H4 (cell line): ENCODE measurements at regions not wholly inside any gene's neighbourhood (a gene's known extent, or its start where the extent isn't known, plus 50 kb on each side); places are given as distances from the start of the nearest gene placed in this dataset.

Experiments
- DNase-seq: peaks from one replicate; pipeline ENCODE4 v3.0.0-alpha.2; 2015; ENCODE audit warnings: low spot score

DNA sequence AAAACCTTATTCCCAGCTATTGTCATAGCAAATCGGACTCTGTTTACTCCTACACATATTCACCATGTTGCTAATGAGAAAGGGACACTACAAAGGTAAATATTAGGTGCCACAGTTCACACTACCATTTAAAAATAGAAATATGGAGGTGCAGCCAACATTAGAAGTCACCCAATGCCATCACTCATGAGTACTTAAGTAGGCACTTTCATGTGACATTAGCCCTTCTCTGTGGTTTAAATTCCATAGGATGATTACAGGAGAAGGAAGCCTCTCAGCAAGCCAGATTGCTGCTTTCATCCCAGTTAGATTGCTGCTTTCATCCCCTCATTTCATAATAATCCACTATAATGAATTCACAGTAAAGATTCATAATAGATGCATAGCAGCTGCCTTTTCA, 376.8 kb upstream of the ALCAM start:
- DNase-seq, result no peak

DNA sequence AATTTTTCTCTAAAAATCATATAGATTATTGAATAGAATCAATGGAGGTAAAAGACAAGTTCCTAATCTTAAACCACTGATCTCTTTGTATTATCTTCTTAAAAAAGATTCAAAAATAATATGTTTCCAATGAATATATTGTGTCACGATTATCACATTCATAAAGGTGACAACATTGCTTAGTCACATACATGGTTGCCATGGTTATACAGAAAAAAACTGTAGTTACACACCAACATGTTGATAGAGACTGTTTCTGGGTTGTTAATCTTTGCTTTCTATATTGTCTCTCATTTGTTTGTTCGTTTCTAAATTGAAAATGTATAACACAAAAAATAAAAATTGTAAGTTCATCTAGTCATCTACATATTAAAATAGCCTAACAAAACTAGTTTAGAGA, 376.0 kb upstream of the ALCAM start:
- DNase-seq, result no peak

DNA sequence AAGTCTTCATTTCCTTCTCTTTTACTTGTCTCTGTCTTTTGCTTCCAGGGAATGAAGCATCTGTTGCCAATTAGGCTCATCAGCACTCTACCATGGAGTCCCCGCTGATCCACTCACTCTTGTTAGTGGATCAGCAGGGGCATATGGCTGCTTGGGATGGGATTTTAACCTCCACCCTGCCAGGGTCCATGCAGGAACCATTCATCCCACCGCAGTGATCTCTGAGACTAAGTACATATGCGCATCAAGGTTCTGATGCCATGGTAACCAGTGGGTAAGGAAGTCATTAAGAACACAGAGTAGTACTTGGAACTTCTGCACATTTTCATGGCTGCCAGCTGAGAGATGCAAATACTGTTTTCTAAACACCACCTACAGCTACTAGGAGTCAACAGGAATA, 374.0 kb upstream of the ALCAM start:
- DNase-seq, result no peak

DNA sequence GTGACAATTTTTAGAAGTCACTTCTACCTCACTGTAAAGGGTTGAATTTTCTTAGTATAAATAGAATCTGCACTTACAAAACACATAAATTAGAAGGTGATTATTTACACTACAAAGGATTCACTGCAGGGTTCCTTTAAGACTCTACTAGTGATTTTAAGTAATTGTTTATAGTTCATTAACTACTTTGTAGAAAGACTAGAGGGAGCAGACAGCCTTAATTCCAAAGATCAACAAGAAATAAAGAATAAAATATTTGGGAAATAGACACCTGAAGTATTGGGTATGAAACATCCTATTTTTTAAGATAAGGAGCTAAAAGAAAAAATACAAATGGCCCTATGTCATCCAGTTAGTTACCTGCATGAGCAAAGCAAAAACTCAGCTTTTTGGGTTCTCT, 360.5 kb upstream of the ALCAM start:
- no peak for DNase-seq

DNA sequence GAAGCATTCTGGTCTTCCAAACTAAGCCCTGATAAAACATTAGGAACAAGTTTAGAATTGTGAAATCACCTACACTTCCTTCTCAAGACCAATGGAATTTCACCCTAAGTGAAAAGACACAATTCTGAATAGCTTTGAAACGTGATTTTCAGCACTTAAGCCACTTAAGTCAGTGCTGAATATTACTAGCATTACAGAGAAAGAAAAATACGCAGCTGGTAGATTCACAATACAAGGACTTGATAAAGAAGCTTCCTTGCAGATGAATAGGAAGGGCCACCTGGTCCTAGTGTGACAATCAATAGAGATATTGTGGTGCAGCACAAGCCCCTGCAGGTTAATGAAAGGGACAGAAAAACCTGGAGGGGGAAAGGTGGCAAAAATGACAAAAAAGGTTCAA, 353.1 kb upstream of the ALCAM start:
- DNase-seq, result no peak

GRCh38 chr3:105014631-105015030, 352.1 kb upstream of the ALCAM start:
- no peak for DNase-seq

DNA sequence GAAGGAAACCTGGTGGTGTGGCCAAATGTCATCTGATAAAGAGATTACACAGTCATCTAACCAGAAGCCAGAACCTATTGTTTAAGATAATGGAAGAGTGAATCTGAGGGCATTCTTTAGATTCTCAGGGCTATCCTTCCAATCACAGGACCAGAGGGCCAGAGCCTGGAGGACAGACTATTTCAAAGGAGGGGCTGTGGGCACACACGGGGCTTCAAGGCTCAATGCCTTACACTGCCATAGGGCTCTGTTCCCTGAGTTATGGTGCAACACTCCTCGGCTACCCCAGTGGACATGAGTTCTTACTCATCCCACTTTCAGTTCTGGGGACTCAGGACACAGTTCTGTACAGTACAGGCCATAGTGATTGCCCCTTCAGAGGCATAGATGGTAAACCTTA, 343.9 kb upstream of the ALCAM start:
- no peak for DNase-seq

- DNase-seq, result no peak
Observed at GRCh38 chr3:105030211-105030610, 336.5 kb upstream of the ALCAM start.

- DNase-seq, result no peak
Observed at GRCh38 chr3:105032541-105032940, 334.2 kb upstream of the ALCAM start.

GRCh38 chr3:105033081-105033480, 333.6 kb upstream of the ALCAM start:
- DNase-seq, result no peak

DNA sequence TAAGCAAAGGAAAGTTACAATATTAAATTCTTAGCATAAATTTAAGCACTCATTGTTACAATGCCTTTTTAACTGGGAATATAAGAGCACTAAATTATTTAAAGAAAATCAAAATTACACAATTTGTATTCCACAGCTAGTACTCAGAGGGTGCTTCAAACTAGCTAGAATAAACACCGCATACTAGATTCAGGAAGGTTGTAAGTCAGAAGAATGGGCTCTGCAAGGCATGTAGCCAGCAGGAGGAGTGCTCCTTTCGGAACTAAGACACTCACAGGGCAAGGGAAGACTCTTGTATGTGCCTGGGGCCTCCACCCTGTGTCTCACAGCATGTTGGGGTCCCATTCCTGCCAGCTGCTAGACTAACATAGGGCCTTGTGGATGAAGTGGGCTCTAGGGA, 327.7 kb upstream of the ALCAM start:
- DNase-seq, result no peak

- DNase-seq, result no peak
Observed at GRCh38 chr3:105040026-105040622, 326.6 kb upstream of the ALCAM start.

GRCh38 chr3:105042586-105042985, 324.1 kb upstream of the ALCAM start:
- no peak for DNase-seq

GRCh38 chr3:105051111-105051510, 315.6 kb upstream of the ALCAM start:
- no peak for DNase-seq

DNA sequence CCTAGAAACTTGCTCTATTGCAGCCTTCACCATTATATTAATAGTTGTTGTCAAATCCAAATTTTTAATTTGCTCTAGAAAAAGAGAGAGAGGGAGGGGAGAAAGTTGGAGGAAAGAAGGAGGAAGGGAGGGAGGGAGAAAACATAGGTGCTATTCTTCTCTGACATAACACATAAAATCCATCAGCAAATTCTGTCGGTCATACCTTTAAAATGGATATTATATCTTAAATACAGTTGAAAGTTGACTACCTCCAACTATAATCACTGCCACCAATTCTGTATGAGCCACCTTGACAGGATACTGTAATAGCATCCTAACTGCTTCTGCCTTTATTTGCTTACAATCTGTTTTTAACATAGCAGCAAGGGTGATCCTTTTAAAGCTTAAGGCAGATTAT, 314.7 kb upstream of the ALCAM start:
- DNase-seq, result no peak

DNA sequence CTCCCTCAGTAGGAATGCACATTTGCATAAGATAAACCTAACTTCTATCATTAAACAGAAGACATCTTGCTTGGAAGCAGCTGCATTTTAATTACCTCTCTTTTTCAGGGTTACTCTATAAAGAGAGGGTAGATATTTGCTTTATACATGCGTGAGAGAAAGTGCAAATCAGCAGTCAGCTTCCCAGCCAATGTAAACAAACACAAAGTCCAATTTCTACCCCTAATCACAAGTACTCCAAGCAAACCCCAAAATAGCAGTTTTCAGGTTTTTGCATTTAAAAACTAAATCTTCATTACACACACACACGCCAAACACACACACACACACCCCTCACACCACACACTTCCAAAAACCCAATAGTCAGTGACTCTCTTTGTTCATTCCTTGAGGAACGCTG, 303.9 kb upstream of the ALCAM start:
- no peak for DNase-seq

- no peak for DNase-seq
Observed at GRCh38 chr3:105065895-105066839, 300.5 kb upstream of the ALCAM start.

DNA sequence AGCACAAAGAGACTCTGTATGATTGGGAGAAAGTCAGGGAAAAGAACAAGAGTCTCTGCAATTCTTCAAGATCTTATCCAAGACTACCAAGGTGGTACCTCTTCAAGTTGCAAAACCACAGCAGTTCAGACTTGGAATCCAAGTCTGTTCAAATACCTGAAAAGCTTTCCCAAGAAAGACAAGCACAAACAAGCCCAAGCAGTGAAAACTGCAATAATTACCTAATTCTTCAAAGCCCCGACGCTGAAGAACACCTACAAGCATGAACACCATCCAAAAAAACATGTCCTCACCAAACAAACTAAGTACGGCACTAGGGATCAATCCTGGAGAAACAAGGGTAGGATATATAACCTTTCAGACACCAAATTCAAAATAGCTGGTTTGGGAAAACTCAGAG, 299.3 kb upstream of the ALCAM start:
- DNase-seq, result no peak

- DNase-seq, result no peak
Observed at GRCh38 chr3:105077060-105077822, 289.5 kb upstream of the ALCAM start.

GRCh38 chr3:105083945-105084344, 282.8 kb upstream of the ALCAM start:
- no peak for DNase-seq

GRCh38 chr3:105085506-105085905, 281.2 kb upstream of the ALCAM start:
- DNase-seq, result no peak

DNA sequence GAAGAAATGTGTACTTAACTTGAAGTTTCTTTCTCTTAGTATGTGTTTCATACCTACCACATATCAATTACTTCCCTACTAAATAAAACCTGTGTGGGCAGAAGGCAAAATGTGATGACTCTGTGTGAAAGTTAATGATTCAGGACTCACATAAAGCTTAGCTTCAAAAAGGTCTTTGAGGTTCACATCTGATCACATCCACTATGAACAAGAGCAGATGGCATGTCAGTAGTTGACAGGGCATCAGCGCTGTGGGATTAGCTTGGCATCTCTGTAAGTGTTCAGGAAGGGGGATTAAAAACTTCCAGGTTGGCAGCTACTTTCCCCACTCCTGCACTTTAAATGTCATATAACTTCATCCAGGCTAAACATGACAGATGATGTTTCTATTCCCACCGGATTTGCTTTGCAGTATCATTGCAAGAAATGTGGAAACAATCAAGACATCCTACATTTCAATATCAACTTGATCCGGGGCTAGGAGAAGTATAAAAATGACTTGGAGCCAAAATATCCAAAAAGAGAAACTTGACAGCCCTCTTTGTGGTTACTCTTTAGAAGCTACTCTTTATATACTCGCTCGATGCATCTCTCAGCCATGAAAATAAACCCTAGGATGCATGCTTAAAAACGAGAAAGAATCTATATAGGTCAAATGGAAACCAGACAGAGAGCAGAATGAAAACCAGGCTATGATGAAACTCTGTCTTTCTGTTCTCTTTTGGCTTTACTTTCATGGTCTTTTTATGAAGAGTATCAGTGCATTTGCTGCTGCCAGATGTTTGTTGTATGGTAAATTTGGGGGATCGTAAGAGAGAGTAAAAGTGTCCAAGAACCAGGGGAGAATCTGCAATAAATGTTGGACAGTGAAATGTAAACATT, 273.1 kb upstream of the ALCAM start:
- no peak for DNase-seq
